ENCODE measurements at regions not wholly inside any gene's neighbourhood (a gene's known extent, or its start where the extent isn't known, plus 50 kb on each side); places are given as distances from the start of the nearest gene placed in this dataset.

DNA sequence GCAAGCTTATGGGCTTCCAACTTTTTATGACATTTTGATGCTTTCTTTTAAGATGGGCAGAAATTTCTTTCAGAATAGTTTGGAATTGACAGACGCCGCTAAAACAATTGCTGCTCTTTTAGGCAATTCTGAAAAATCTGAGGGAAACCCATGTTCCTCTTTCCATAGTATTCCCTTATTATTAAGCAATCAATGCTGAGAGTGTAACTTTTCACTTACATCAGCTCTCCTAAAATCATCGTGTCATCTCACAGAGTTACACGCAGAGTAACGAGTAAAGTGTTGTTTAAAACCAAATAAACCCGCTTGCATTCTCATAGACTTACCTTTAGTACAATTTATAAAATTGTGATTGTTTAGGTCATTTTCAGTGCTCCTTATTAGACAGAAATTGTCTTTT is 150.6 kb downstream of the MAF start:
- TF ChIP-seq, protein P1, sequence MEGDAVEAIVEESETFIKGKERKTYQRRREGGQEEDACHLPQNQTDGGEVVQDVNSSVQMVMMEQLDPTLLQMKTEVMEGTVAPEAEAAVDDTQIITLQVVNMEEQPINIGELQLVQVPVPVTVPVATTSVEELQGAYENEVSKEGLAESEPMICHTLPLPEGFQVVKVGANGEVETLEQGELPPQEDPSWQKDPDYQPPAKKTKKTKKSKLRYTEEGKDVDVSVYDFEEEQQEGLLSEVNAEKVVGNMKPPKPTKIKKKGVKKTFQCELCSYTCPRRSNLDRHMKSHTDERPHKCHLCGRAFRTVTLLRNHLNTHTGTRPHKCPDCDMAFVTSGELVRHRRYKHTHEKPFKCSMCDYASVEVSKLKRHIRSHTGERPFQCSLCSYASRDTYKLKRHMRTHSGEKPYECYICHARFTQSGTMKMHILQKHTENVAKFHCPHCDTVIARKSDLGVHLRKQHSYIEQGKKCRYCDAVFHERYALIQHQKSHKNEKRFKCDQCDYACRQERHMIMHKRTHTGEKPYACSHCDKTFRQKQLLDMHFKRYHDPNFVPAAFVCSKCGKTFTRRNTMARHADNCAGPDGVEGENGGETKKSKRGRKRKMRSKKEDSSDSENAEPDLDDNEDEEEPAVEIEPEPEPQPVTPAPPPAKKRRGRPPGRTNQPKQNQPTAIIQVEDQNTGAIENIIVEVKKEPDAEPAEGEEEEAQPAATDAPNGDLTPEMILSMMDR (conservative IDR thresholded peaks at IDR 0.05; ENCODE audit: low read length), result no peak
- TF ChIP-seq EZH2phosphoT487 (IDR thresholded peaks at IDR 0.05; ENCODE audit: borderline replicate concordance, low read depth, low read length), result no peak
